CD14-positive monocyte (primary cell): ENCODE measurements at regions not wholly inside any gene's neighbourhood (a gene's known extent, or its start where the extent isn't known, plus 50 kb on each side); places are given as distances from the start of the nearest gene placed in this dataset.

ENCODE experiments used
- DNase-seq, 3 donors: peaks; one replicate each; pipeline ENCODE4 v3.0.0-alpha.2; 2011 to 2022
- H2AFZ ChIP-seq: 2 replicates; pipeline ENCODE4 v1.6.0; 2012; ENCODE audit warnings: mild to moderate bottlenecking, low read depth, low read length, inconsistent platforms; ENCODE audit not compliant: insufficient read depth, poor library complexity, severe bottlenecking
- H3K27ac ChIP-seq, 2 donors: 1 replicate in 1 of 2; 2 replicates in 1 of 2; pipeline ENCODE4 v1.5.1; 2012 to 2013; ENCODE audit warnings: low read length in 2 of 2, control low read depth in 1 of 2, inconsistent platforms in 1 of 2, low read depth in 1 of 2, mild to moderate bottlenecking in 1 of 2
- H3K27me3 ChIP-seq, 2 donors: one replicate each; pipeline versions ENCODE4 v1.6.0 to v1.6.1; 2011 to 2013; ENCODE audit warnings: low read length in 2 of 2; ENCODE audit not compliant: control insufficient read depth in 2 of 2, insufficient read depth in 2 of 2
- H3K36me3 ChIP-seq, 2 donors: replicated peaks in 1 of 2; 1 replicate in 1 of 2; 2 replicates in 1 of 2; pipeline versions ENCODE4 v1.5.1 to v1.6.1; 2012 to 2013; ENCODE audit warnings: low read length in 2 of 2, control low read depth in 1 of 2, inconsistent platforms in 1 of 2, mild to moderate bottlenecking in 1 of 2; ENCODE audit not compliant: insufficient read depth in 2 of 2, control insufficient read depth in 1 of 2
- H3K4me1 ChIP-seq, 2 donors: 1 replicate in 1 of 2; 2 replicates in 1 of 2; pipeline versions ENCODE4 v1.5.1 to v1.6.1; 2012 to 2013; ENCODE audit warnings: low read length in 2 of 2, control low read depth in 1 of 2, inconsistent platforms in 1 of 2, mild to moderate bottlenecking in 1 of 2, moderate library complexity in 1 of 2; ENCODE audit not compliant: insufficient read depth in 2 of 2, control insufficient read depth in 1 of 2
- H3K4me2 ChIP-seq: replicated peaks from 2 replicates; pipeline ENCODE3; 2012; ENCODE audit warnings: low read length, moderate library complexity, mild to moderate bottlenecking; ENCODE audit not compliant: poor library complexity, severe bottlenecking; ENCODE audit errors: extremely low read depth
- H3K4me3 ChIP-seq, 3 experiments: fragments of 200-600 bp in 1 of 3; sonication (generic) in 1 of 3; replicated peaks in 1 of 3; 1 replicate in 2 of 3; 2 replicates in 1 of 3; pipeline ENCODE4 v1.5.1; 2011 to 2013; ENCODE audit warnings: low read length in 3 of 3, mild to moderate bottlenecking in 3 of 3, control low read depth in 2 of 3, low read depth in 2 of 3, inconsistent platforms in 1 of 3, moderate library complexity in 1 of 3
- H3K79me2 ChIP-seq: 2 replicates; pipeline ENCODE4 v1.6.0; 2012; ENCODE audit warnings: mild to moderate bottlenecking, control low read depth, inconsistent platforms, low read length, moderate library complexity; ENCODE audit not compliant: insufficient read depth
- H3K9ac ChIP-seq: 2 replicates; pipeline ENCODE4 v1.6.0; 2017; ENCODE audit warnings: low read length, mild to moderate bottlenecking; ENCODE audit not compliant: insufficient read depth, poor library complexity, severe bottlenecking
- H3K9me3 ChIP-seq, 2 donors: replicated peaks in 1 of 2; 1 replicate in 1 of 2; 2 replicates in 1 of 2; pipeline versions ENCODE4 v1.5.1 to v1.6.1; 2012 to 2013; ENCODE audit warnings: low read length in 2 of 2, control low read depth in 1 of 2; ENCODE audit not compliant: control insufficient read depth in 1 of 2, insufficient read depth in 1 of 2
- H4K20me1 ChIP-seq: 2 replicates; pipeline ENCODE4 v1.6.0; 2012; ENCODE audit warnings: mild to moderate bottlenecking, low read length, control low read depth, moderate library complexity; ENCODE audit not compliant: insufficient read depth
- H3K27ac Mint-ChIP-seq, 7 donors: one replicate each; pipeline ENCODE4 v1.8.0; 2020; ENCODE audit warnings: mild to moderate bottlenecking in 7 of 7, mixed read lengths in 7 of 7, moderate library complexity in 6 of 7, inconsistent platforms in 2 of 7
- H3K27me3 Mint-ChIP-seq, 3 donors: one replicate each; pipeline ENCODE4 v1.8.0; 2021 to 2022; ENCODE audit warnings: low read depth in 3 of 3, mild to moderate bottlenecking in 3 of 3, mixed read lengths in 3 of 3, moderate library complexity in 3 of 3, inconsistent platforms in 1 of 3
- H3K36me3 Mint-ChIP-seq, 2 donors: one replicate each; pipeline ENCODE4 v1.8.0; 2020; ENCODE audit warnings: mixed read lengths in 2 of 2, inconsistent platforms in 1 of 2, mild to moderate bottlenecking in 1 of 2
- H3K4me1 Mint-ChIP-seq: one replicate; pipeline ENCODE4 v1.8.0; 2020; ENCODE audit warnings: mild to moderate bottlenecking, mixed read lengths
- H3K4me3 Mint-ChIP-seq, 2 donors: one replicate each; pipeline ENCODE4 v1.8.0; 2020; ENCODE audit warnings: mild to moderate bottlenecking in 2 of 2, mixed read lengths in 2 of 2, moderate library complexity in 1 of 2
- H3K9me3 Mint-ChIP-seq, 7 donors: one replicate each; pipeline ENCODE4 v1.8.0; 2020 to 2022; ENCODE audit warnings: mixed read lengths in 7 of 7, mild to moderate bottlenecking in 6 of 7, moderate library complexity in 6 of 7, inconsistent platforms in 2 of 7
- CTCF ChIP-seq: fragments of 200-600 bp; IDR thresholded peaks from one replicate; pipeline ENCODE4 v1.8.0; 2022; ENCODE audit warnings: antibody characterized with exemption, mild to moderate bottlenecking
- WGBS: methylation state at CpG from one replicate; pipeline ENCODE4 v1.1.5; 2013; ENCODE audit warnings: missing lambda C conversion rate; ENCODE audit not compliant: insufficient coverage; 5-methylcytosine and 5-hydroxymethylcytosine counted together
- intact Hi-C, 2 donors: fragments of 100-400 bp; cut with micrococcal nuclease; formaldehyde crosslinking; loops; one replicate each; pipeline versions ENCODE4 v1.15.0 to v1.15.1; 2023

GRCh38 chr18:39329496-39330275 is 1764.1 kb upstream of the CELF4 start:
- intact Hi-C loops: no loop called here
- Histone ChIP-seq H3K9me3 (no peaks in the 10 kb centered on the region), H3K36me3 (no peaks in the 10 kb centered on the region), H3K4me1 (no peaks in the 10 kb centered on the region), H3K4me3 (no peak overlapping the region), H4K20me1 (no peaks in the 10 kb centered on the region), H3K9ac (no peak overlapping the region), H3K27me3 (no peaks in the 10 kb centered on the region), H2AFZ (no peak overlapping the region), H3K27ac (no peak overlapping the region), H3K4me2 (no peak overlapping the region), H3K79me2 (no peaks in the 10 kb centered on the region)
- Mint-ChIP-seq H3K27ac (no peak overlapping the region), H3K36me3 (no peaks in the 10 kb centered on the region), H3K9me3 (peaks cover 0 to 2% (median 0%) of the 10 kb centered on the region in 7 donors), H3K27me3 (peaks cover 0 to 1% (median 1%) of the 10 kb centered on the region in 3 donors), H3K4me1 (no peaks in the 10 kb centered on the region), H3K4me3 (no peak overlapping the region)
- no peak for DNase-seq
- no peak for TF ChIP-seq CTCF

GRCh38 chr18:39326772-39327171 is 1761.2 kb upstream of the CELF4 start:
- Histone ChIP-seq H3K4me2 (no peak overlapping the region), H3K27ac (no peak overlapping the region), H4K20me1 (no peaks in the 10 kb centered on the region), H3K27me3 (no peaks in the 10 kb centered on the region), H3K9me3 (no peaks in the 10 kb centered on the region), H2AFZ (no peak overlapping the region), H3K4me1 (no peaks in the 10 kb centered on the region), H3K36me3 (no peaks in the 10 kb centered on the region), H3K9ac (no peak overlapping the region), H3K79me2 (no peaks in the 10 kb centered on the region), H3K4me3 (no peak overlapping the region)
- Mint-ChIP-seq H3K9me3 (peaks cover 0 to 2% (median 0%) of the 10 kb centered on the region in 7 donors), H3K27ac (no peak overlapping the region), H3K4me1 (no peaks in the 10 kb centered on the region), H3K36me3 (no peaks in the 10 kb centered on the region), H3K27me3 (peaks cover 0 to 1% (median 1%) of the 10 kb centered on the region in 3 donors), H3K4me3 (no peak overlapping the region)
- WGBS: no CpG with 5 or more reads among the region's 2 CpGs
- intact Hi-C loops: no loop called here
- no peak for TF ChIP-seq CTCF
- DNase-seq: no peak
